Parathyroid adenoma (tissue), 2 donors: ENCODE measurements at regions not wholly inside any gene's neighbourhood (a gene's known extent, or its start where the extent isn't known, plus 50 kb on each side); places are given as distances from the start of the nearest gene placed in this dataset.

Experiments
- H2AFZ ChIP-seq: fragments of 300-600 bp; sonication (generic); one replicate; pipeline ENCODE4 v1.7.0; 2017; ENCODE audit warnings: antibody characterized with exemption, mild to moderate bottlenecking
- H3K27ac ChIP-seq: fragments of 300-600 bp; sonication (generic); one replicate; pipeline ENCODE4 v1.7.0; 2017
- H3K27me3 ChIP-seq: fragments of 300-600 bp; sonication (generic); one replicate; pipeline ENCODE4 v1.7.0; 2017; ENCODE audit warnings: low read length; ENCODE audit not compliant: control insufficient read depth, insufficient read depth
- H3K36me3 ChIP-seq: fragments of 300-600 bp; sonication (generic); one replicate; pipeline ENCODE4 v1.7.0; 2017; ENCODE audit warnings: low read length; ENCODE audit not compliant: control insufficient read depth, insufficient read depth
- H3K4me1 ChIP-seq: fragments of 300-600 bp; sonication (generic); one replicate; pipeline ENCODE4 v1.7.0; 2017; ENCODE audit warnings: control low read depth
- H3K4me2 ChIP-seq: fragments of 300-600 bp; sonication (generic); one replicate; pipeline ENCODE4 v1.7.0; 2017; ENCODE audit warnings: low read length
- H3K4me3 ChIP-seq: fragments of 300-600 bp; sonication (generic); one replicate; pipeline ENCODE4 v1.7.0; 2017; ENCODE audit warnings: low read depth, low read length
- H3K79me2 ChIP-seq: fragments of 300-600 bp; sonication (generic); one replicate; pipeline ENCODE4 v1.7.0; 2017; ENCODE audit warnings: control low read depth
- H3K9ac ChIP-seq: fragments of 300-600 bp; sonication (generic); one replicate; pipeline ENCODE4 v1.7.0; 2017; ENCODE audit warnings: mild to moderate bottlenecking
- H3K9me3 ChIP-seq: fragments of 300-600 bp; sonication (generic); one replicate; pipeline ENCODE4 v1.7.0; 2017; ENCODE audit warnings: low read length; ENCODE audit not compliant: control insufficient read depth
- CTCF ChIP-seq: fragments of 300-600 bp; sonication (generic); IDR thresholded peaks from one replicate; pipeline ENCODE4 v1.7.0; 2017; ENCODE audit warnings: antibody characterized with exemption, mild to moderate bottlenecking
- donor health status: primary hyperparathyroidism.

GRCh38 chr10:25820472-25820871, 113.6 kb upstream of the MYO3A start:
- Histone ChIP-seq H3K27me3 (no peaks in the 10 kb centered on the region), H3K36me3 (no peaks in the 10 kb centered on the region), H3K9ac (no peak overlapping the region), H3K9me3 (no peaks in the 10 kb centered on the region), H3K4me2 (no peak overlapping the region), H3K27ac (no peak overlapping the region), H2AFZ (no peak overlapping the region), H3K79me2 (no peaks in the 10 kb centered on the region), H3K4me1 (no peaks in the 10 kb centered on the region), H3K4me3 (no peak overlapping the region)
- TF ChIP-seq CTCF = no peak

DNA sequence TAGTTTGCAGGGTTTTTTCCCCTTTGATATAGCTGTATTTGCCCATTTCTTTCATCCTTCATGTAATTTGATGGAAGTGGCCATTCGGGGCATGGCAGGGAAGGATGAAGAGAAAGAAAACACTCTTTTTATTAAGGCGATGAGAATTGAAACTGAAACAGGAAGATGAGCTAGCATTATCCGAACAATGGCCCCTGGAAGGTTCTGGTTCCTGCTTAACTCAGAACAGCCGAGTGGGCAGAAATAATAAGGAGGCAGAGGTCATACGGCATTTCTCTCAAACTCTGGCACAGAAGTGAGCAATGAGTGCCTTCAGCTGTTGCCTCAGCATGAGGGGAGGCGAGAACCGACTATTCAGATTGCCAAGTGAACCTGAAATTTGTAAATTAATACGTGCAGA, 113.2 kb upstream of the MYO3A start:
- Histone ChIP-seq H3K4me1 (no peaks in the 10 kb centered on the region), H3K27me3 (no peaks in the 10 kb centered on the region), H3K4me2 (no peak overlapping the region), H3K4me3 (no peak overlapping the region), H3K36me3 (no peaks in the 10 kb centered on the region), H3K27ac (no peak overlapping the region), H3K9me3 (no peaks in the 10 kb centered on the region), H3K9ac (no peak overlapping the region), H2AFZ (no peak overlapping the region), H3K79me2 (no peaks in the 10 kb centered on the region)
- TF ChIP-seq CTCF = no peak

GRCh38 chr10:25824050-25824449, 110.0 kb upstream of the MYO3A start:
- Histone ChIP-seq H3K9me3 (no peaks in the 10 kb centered on the region), H3K79me2 (no peaks in the 10 kb centered on the region), H3K27ac (no peak overlapping the region), H3K4me2 (no peak overlapping the region), H3K27me3 (no peaks in the 10 kb centered on the region), H2AFZ (no peak overlapping the region), H3K4me1 (no peaks in the 10 kb centered on the region), H3K9ac (no peak overlapping the region), H3K36me3 (no peaks in the 10 kb centered on the region), H3K4me3 (no peak overlapping the region)
- no peak for TF ChIP-seq CTCF

DNA sequence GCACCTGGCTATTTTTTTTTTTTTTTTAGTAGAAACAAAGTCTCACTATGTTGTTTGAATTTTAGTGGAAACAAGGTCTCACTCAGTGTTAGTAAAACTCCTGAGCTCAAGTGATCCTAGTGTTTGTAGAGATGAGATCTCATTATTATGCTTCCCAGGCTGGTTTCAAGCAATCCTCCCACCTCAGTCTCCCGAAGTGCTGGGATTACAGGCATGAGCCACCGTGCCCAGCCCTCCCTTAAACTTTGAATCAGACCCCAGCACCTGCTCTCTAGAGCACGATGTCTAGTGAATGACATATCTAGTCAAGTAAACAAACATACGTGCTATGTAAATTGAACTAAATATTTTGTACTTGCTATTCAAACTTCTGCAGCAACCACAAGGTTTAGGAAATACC, 105.6 kb upstream of the MYO3A start:
- Histone ChIP-seq H3K4me2 (no peak overlapping the region), H2AFZ (no peak overlapping the region), H3K4me3 (no peak overlapping the region), H3K9me3 (no peaks in the 10 kb centered on the region), H3K9ac (no peak overlapping the region), H3K79me2 (no peaks in the 10 kb centered on the region), H3K36me3 (no peaks in the 10 kb centered on the region), H3K4me1 (no peaks in the 10 kb centered on the region), H3K27ac (no peak overlapping the region), H3K27me3 (no peaks in the 10 kb centered on the region)
- no peak for TF ChIP-seq CTCF

DNA sequence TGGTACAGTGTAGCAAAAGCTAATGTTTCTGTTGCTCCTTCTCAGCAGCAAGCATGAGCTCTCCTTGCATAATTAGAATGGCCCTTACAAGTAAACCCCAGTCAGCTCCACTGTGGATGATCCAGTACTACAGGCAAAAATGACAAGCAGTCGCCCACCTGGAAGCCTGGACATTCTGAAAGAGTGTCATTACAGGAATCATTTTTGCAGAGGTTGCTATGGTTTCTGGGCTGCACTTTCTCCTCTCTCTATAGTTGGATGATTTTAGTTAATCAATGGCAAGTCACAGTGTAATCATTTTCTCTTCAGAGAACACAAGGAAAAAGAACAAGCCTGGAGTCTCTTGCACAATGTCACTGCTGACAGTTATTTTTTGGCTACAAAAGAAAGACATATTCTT, 102.9 kb upstream of the MYO3A start:
- Histone ChIP-seq H3K9me3 (no peaks in the 10 kb centered on the region), H2AFZ (no peak overlapping the region), H3K4me3 (no peak overlapping the region), H3K4me1 (no peaks in the 10 kb centered on the region), H3K27ac (no peak overlapping the region), H3K4me2 (no peak overlapping the region), H3K27me3 (no peaks in the 10 kb centered on the region), H3K9ac (no peak overlapping the region), H3K79me2 (no peaks in the 10 kb centered on the region), H3K36me3 (no peaks in the 10 kb centered on the region)
- no peak for TF ChIP-seq CTCF
